Osteoblast (primary cell): ENCODE measurements at regions not wholly inside any gene's neighbourhood (a gene's known extent, or its start where the extent isn't known, plus 50 kb on each side); places are given as distances from the start of the nearest gene placed in this dataset.
A peak's percentile ranks its signal among the peaks of the same experiment; 100 is the strongest.

Experiments
- DNase-seq: peaks from one replicate; pipeline ENCODE4 v3.0.0; 2011; ENCODE audit warnings: low spot score, mixed read lengths; ENCODE audit not compliant: insufficient read length; ENCODE audit errors: missing footprints
- H2AFZ ChIP-seq: 2 replicates; pipeline ENCODE4 v1.6.0; 2011; ENCODE audit warnings: mild to moderate bottlenecking, low read length
- H3K27ac ChIP-seq: 2 replicates; pipeline ENCODE4 v1.5.1; 2011; ENCODE audit warnings: mild to moderate bottlenecking, low read depth, low read length, moderate library complexity
- H3K27me3 ChIP-seq: 2 replicates; pipeline ENCODE4 v1.6.0; 2012; ENCODE audit warnings: mild to moderate bottlenecking, control low read depth, inconsistent platforms, low read length, moderate library complexity; ENCODE audit not compliant: insufficient read depth
- H3K36me3 ChIP-seq: 2 replicates; pipeline ENCODE4 v1.5.1; 2011; ENCODE audit warnings: mild to moderate bottlenecking, low read length, control low read depth, moderate library complexity; ENCODE audit not compliant: insufficient read depth
- H3K4me1 ChIP-seq: 2 replicates; pipeline ENCODE4 v1.5.1; 2011; ENCODE audit warnings: mild to moderate bottlenecking, low read length, control low read depth, moderate library complexity; ENCODE audit not compliant: insufficient read depth
- H3K4me2 ChIP-seq: 2 replicates; pipeline ENCODE4 v1.6.0; 2011; ENCODE audit warnings: mild to moderate bottlenecking, low read length; ENCODE audit not compliant: insufficient read depth
- H3K4me3 ChIP-seq: fragments of 200-600 bp; sonication (generic); 3 replicates; pipeline ENCODE4 v1.5.1; 2012; ENCODE audit warnings: mild to moderate bottlenecking, low read length, inconsistent platforms; ENCODE audit not compliant: insufficient read depth
- H3K79me2 ChIP-seq: 2 replicates; pipeline ENCODE4 v1.6.0; 2012; ENCODE audit warnings: mild to moderate bottlenecking, low read length, control low read depth, inconsistent platforms; ENCODE audit not compliant: insufficient read depth
- H3K9me3 ChIP-seq: 2 replicates; pipeline ENCODE4 v1.5.1; 2011; ENCODE audit warnings: low read depth, low read length, control low read depth
- H4K20me1 ChIP-seq: 2 replicates; pipeline ENCODE4 v1.6.0; 2012; ENCODE audit warnings: mild to moderate bottlenecking, low read length, control low read depth; ENCODE audit not compliant: insufficient read depth
- CTCF ChIP-seq: IDR thresholded peaks from 2 replicates; pipeline ENCODE4 v1.5.1; 2011; ENCODE audit warnings: mild to moderate bottlenecking, low read depth, low read length, moderate library complexity; ENCODE audit errors: extremely low read depth

DNA sequence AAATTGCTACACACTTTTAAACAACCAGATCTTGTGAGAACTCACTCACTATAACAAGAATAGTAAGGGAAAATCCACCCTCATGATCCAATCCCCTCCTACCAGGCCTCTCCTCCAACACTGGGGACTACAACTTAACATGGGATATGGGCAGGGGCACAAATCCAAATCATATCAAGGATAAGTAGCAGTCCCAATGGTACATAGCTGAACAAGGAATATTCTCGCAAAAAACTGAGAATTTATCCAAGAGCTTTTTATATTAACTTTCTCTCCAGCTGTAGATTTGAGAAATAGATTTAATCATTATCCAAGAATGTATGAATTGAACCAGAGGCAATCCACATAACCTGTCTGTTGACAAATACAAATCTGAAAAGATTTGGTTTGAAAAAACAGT lies 185.2 kb downstream of the TMTC3 start:
- no peaks in the 10 kb centered on the region for H3K27me3 ChIP-seq
- no peaks in the 10 kb centered on the region for H3K36me3 ChIP-seq
- no peak overlapping the region for H3K4me2 ChIP-seq
- no peak for TF ChIP-seq CTCF
- H3K79me2 ChIP-seq = no peaks in the 10 kb centered on the region
- H3K4me1 ChIP-seq = peaks cover 24% of the 10 kb centered on the region
- no peak overlapping the region for H2AFZ ChIP-seq
- no peak for DNase-seq
- peak overlapping the region; percentile 19 for H3K27ac ChIP-seq
- no peak overlapping the region for H3K4me3 ChIP-seq
- no peaks in the 10 kb centered on the region for H3K9me3 ChIP-seq
- no peaks in the 10 kb centered on the region for H4K20me1 ChIP-seq

DNA sequence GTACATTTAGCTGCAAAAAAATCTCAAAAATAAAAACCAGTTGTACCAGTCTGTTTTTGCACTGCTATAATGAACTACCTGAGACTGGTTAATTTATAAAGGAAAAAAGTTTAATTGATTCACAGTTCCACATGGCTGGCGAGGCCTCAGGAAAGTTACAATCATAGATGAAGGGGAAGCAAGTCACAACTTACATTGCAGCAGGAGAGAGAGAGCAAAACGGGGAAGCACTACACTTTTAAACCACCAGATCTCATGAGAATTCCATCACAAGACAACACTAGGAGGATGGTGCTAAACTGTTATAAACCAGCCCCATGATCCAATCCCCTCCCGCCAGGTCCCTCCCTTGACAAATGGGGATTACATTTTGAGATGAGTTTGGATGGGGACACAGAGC lies 186.0 kb downstream of the TMTC3 start:
- no peaks in the 10 kb centered on the region for H3K36me3 ChIP-seq
- H3K27ac ChIP-seq = no peak overlapping the region
- H3K79me2 ChIP-seq = no peaks in the 10 kb centered on the region
- no peak for DNase-seq
- H3K4me2 ChIP-seq = no peak overlapping the region
- H3K9me3 ChIP-seq = no peaks in the 10 kb centered on the region
- H3K4me3 ChIP-seq = no peak overlapping the region
- no peaks in the 10 kb centered on the region for H4K20me1 ChIP-seq
- TF ChIP-seq CTCF = no peak
- H3K4me1 ChIP-seq = peaks cover 27% of the 10 kb centered on the region
- no peak overlapping the region for H2AFZ ChIP-seq
- no peaks in the 10 kb centered on the region for H3K27me3 ChIP-seq

GRCh38 chr12:88329833-88330232 lies 187.7 kb downstream of the TMTC3 start:
- no peaks in the 10 kb centered on the region for H3K9me3 ChIP-seq
- no peaks in the 10 kb centered on the region for H3K79me2 ChIP-seq
- H2AFZ ChIP-seq = no peak overlapping the region
- H4K20me1 ChIP-seq = no peaks in the 10 kb centered on the region
- H3K27me3 ChIP-seq = no peaks in the 10 kb centered on the region
- H3K27ac ChIP-seq = no peak overlapping the region
- peaks cover 27% of the 10 kb centered on the region for H3K4me1 ChIP-seq
- TF ChIP-seq CTCF = no peak
- no peaks in the 10 kb centered on the region for H3K36me3 ChIP-seq
- DNase-seq = no peak
- H3K4me3 ChIP-seq = no peak overlapping the region
- no peak overlapping the region for H3K4me2 ChIP-seq

- H3K4me2 ChIP-seq = peak overlapping the region; percentile 75
- H2AFZ ChIP-seq = peak overlapping the region; percentile 74
- H3K27me3 ChIP-seq = no peaks in the 10 kb centered on the region
- no peak for DNase-seq
- H3K4me3 ChIP-seq = peak overlapping the region; percentile 43
- H3K4me1 ChIP-seq = peaks cover 21% of the 10 kb centered on the region
- H4K20me1 ChIP-seq = no peaks in the 10 kb centered on the region
- H3K9me3 ChIP-seq = no peaks in the 10 kb centered on the region
- no peaks in the 10 kb centered on the region for H3K79me2 ChIP-seq
- no peaks in the 10 kb centered on the region for H3K36me3 ChIP-seq
- no peak for TF ChIP-seq CTCF
- peak overlapping the region; percentile 85 for H3K27ac ChIP-seq
Measured at GRCh38 chr12:88334271-88334670, 192.2 kb downstream of the TMTC3 start.
